ENCODE measurements at regions not wholly inside any gene's neighbourhood (a gene's known extent, or its start where the extent isn't known, plus 50 kb on each side); places are given as distances from the start of the nearest gene placed in this dataset.

GRCh38 chr12:91575630-91576029 is 393.0 kb upstream of the DCN start:
- no peaks in the 10 kb centered on the region for H3K27me3 ChIP-seq
- no peaks in the 10 kb centered on the region for H3K4me1 ChIP-seq
- WGBS, 2 donors, result 81 to 94% methylated on average over 2 of the region's 2 CpGs
- TF ChIP-seq CTCF (IDR thresholded peaks at IDR 0.05), result no peak
- ATAC-seq (no peak), DNase-seq (no peak), FAIRE-seq (no peak)
- H3K9me3 ChIP-seq, result no peaks in the 10 kb centered on the region
- H3K4me3 ChIP-seq, result no peak overlapping the region
- H3K36me3 ChIP-seq, result no peaks in the 10 kb centered on the region
- intact Hi-C loops (cut with DNase I), result no loop called here
- H3K27ac ChIP-seq, result no peak overlapping the region

GRCh38 chr12:91574975-91575374 is 392.4 kb upstream of the DCN start:
- no peaks in the 10 kb centered on the region for H3K4me1 ChIP-seq
- 71 to 81% methylated on average over 4 of the region's 4 CpGs for WGBS, 2 donors
- H3K27me3 ChIP-seq, result no peaks in the 10 kb centered on the region
- no peak overlapping the region for H3K27ac ChIP-seq
- H3K9me3 ChIP-seq, result no peaks in the 10 kb centered on the region
- no peaks in the 10 kb centered on the region for H3K36me3 ChIP-seq
- ATAC-seq (no peak), DNase-seq (no peak), FAIRE-seq (no peak)
- no peak for TF ChIP-seq CTCF (IDR thresholded peaks at IDR 0.05)
- intact Hi-C loops (cut with DNase I), result no loop called here
- no peak overlapping the region for H3K4me3 ChIP-seq

GRCh38 chr12:91574391-91574790 is 391.8 kb upstream of the DCN start:
- no peaks in the 10 kb centered on the region for H3K9me3 ChIP-seq
- H3K36me3 ChIP-seq, result no peaks in the 10 kb centered on the region
- no peaks in the 10 kb centered on the region for H3K27me3 ChIP-seq
- H3K27ac ChIP-seq, result no peak overlapping the region
- FAIRE-seq (no peak), ATAC-seq (no peak), DNase-seq (no peak)
- intact Hi-C loops (cut with DNase I), result no loop called here
- TF ChIP-seq CTCF (IDR thresholded peaks at IDR 0.05), result no peak
- H3K4me1 ChIP-seq, result no peaks in the 10 kb centered on the region
- WGBS, 2 donors, result 72 to 76% methylated on average over 1 of the region's 1 CpG
- no peak overlapping the region for H3K4me3 ChIP-seq

- intact Hi-C loops (cut with DNase I), result no loop called here
These were observed 390.3 kb upstream of the DCN start for GRCh38 chr12:91572869-91573268.

GRCh38 chr12:91567100-91567485 is 384.5 kb upstream of the DCN start:
- no peak overlapping the region for H3K27ac ChIP-seq
- no peaks in the 10 kb centered on the region for H3K27me3 ChIP-seq
- FAIRE-seq (no peak), ATAC-seq (no peak), DNase-seq (no peak)
- no peak for TF ChIP-seq CTCF (IDR thresholded peaks at IDR 0.05)
- no peak overlapping the region for H3K4me3 ChIP-seq
- no peaks in the 10 kb centered on the region for H3K9me3 ChIP-seq
- no peaks in the 10 kb centered on the region for H3K36me3 ChIP-seq
- WGBS, 2 donors, result 94 to 99% methylated on average over 2 of the region's 2 CpGs
- H3K4me1 ChIP-seq, result peaks cover 0 to 5% (median 0%) of the 10 kb centered on the region in 3 donors
- intact Hi-C loops (cut with DNase I), result no loop called here

More at GRCh38 chr12:91572869-91573268, 390.3 kb upstream of the DCN start:
- H3K36me3 ChIP-seq, result no peaks in the 10 kb centered on the region
- DNase-seq (no peak), FAIRE-seq (no peak), ATAC-seq (no peak)
- H3K4me3 ChIP-seq, result no peak overlapping the region
- no peaks in the 10 kb centered on the region for H3K9me3 ChIP-seq
- 75 to 79% methylated on average over 3 of the region's 3 CpGs for WGBS, 2 donors
- no peaks in the 10 kb centered on the region for H3K4me1 ChIP-seq
- H3K27ac ChIP-seq, result no peak overlapping the region
- H3K27me3 ChIP-seq, result no peaks in the 10 kb centered on the region
- no peak for TF ChIP-seq CTCF (IDR thresholded peaks at IDR 0.05)

Data from pancreas (tissue), 10 donors.